GM12892 (cell line): ENCODE measurements at regions not wholly inside any gene's neighbourhood (a gene's known extent, or its start where the extent isn't known, plus 50 kb on each side); places are given as distances from the start of the nearest gene placed in this dataset.

Experiments used
- POLR2AphosphoS5 ChIP-seq: IDR thresholded peaks from 2 replicates; pipeline ENCODE4 v1.6.1; 2011; ENCODE audit warnings: low read depth, low read length, control low read depth
- TAF1 ChIP-seq: IDR thresholded peaks from 2 replicates; pipeline ENCODE4 v1.6.1; 2011; ENCODE audit warnings: low read depth, mild to moderate bottlenecking, control low read depth, low read length, borderline replicate concordance

DNA sequence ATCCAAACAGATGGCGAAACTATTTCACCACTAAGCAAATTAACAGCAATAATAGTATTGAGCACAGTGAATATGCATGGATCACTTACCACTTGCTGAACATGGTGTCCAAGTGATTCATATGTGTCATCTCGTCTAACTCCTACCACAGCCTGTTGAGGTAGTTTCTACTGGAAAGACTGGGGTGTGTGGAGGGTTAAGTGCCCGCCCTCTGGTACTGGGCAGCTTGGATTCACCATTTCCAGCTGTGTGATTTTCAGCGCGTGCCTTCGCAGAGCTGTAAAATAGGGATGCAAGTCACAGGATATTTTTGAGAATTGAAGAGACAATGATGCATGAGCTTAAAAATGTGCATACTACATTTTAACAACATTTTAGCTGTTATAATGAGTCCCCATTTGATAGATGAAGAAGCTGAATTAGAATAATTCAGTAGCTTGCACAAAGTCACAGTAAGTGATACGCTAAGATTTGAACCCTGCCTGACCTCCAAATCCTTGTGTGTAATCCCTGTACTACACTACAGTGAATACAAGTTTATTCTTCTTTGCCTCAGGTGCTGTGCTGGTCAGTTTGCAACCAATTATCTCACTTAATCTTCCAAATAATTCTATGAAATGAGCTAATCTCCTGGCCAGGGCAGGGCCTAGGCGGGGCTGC is 75.2 kb upstream of the SIX2 start:
- TF ChIP-seq TAF1 (no peak), POLR2AphosphoS5 (no peak)
